Ishikawa (cell line): ENCODE measurements at regions not wholly inside any gene's neighbourhood (a gene's known extent, or its start where the extent isn't known, plus 50 kb on each side); places are given as distances from the start of the nearest gene placed in this dataset.

Source experiments
- CEBPB ChIP-seq: IDR thresholded peaks from 2 replicates; pipeline ENCODE4 v1.6.1; 2012
- CREB1 ChIP-seq: IDR thresholded peaks from 2 replicates; pipeline ENCODE4 v1.6.1; 2012; ENCODE audit warnings: low read depth
- EGR1 ChIP-seq: IDR thresholded peaks from 2 replicates; pipeline ENCODE4 v1.6.1; 2012
- EP300 ChIP-seq: IDR thresholded peaks from 2 replicates; pipeline ENCODE4 v1.6.1; 2012; ENCODE audit warnings: borderline replicate concordance
- FOXM1 ChIP-seq: IDR thresholded peaks from 2 replicates; pipeline ENCODE4 v1.6.1; 2012; ENCODE audit warnings: low read depth, borderline replicate concordance
- NFIC ChIP-seq: IDR thresholded peaks from 2 replicates; pipeline ENCODE4 v1.6.1; 2012
- RAD21 ChIP-seq: IDR thresholded peaks from 2 replicates; pipeline ENCODE4 v1.6.1; 2012; ENCODE audit warnings: low read depth
- TAF1 ChIP-seq: IDR thresholded peaks from 2 replicates; pipeline ENCODE4 v1.6.1; 2012; ENCODE audit warnings: low read depth, mild to moderate bottlenecking
- TCF12 ChIP-seq: IDR thresholded peaks from 2 replicates; pipeline ENCODE4 v1.6.1; 2012; ENCODE audit warnings: low read depth
- TEAD4 ChIP-seq: IDR thresholded peaks from 2 replicates; pipeline ENCODE4 v1.6.1; 2012
- YY1 ChIP-seq: IDR thresholded peaks from 2 replicates; pipeline ENCODE4 v1.6.1; 2012; ENCODE audit warnings: low read depth
- ZBTB7A ChIP-seq: IDR thresholded peaks from 2 replicates; pipeline ENCODE4 v1.6.1; 2012; ENCODE audit warnings: low read depth
- TF ChIP-seq, protein P1 (sequence below): IDR thresholded peaks from 2 replicates; pipeline ENCODE4 v1.6.1; 2012; ENCODE audit warnings: low read depth, mild to moderate bottlenecking
- TF ChIP-seq, protein P2 (sequence below): IDR thresholded peaks from 2 replicates; pipeline ENCODE4 v1.6.1; 2012
- TF ChIP-seq, protein P3 (sequence below): IDR thresholded peaks from 2 replicates; pipeline ENCODE4 v1.6.1; 2012

DNA sequence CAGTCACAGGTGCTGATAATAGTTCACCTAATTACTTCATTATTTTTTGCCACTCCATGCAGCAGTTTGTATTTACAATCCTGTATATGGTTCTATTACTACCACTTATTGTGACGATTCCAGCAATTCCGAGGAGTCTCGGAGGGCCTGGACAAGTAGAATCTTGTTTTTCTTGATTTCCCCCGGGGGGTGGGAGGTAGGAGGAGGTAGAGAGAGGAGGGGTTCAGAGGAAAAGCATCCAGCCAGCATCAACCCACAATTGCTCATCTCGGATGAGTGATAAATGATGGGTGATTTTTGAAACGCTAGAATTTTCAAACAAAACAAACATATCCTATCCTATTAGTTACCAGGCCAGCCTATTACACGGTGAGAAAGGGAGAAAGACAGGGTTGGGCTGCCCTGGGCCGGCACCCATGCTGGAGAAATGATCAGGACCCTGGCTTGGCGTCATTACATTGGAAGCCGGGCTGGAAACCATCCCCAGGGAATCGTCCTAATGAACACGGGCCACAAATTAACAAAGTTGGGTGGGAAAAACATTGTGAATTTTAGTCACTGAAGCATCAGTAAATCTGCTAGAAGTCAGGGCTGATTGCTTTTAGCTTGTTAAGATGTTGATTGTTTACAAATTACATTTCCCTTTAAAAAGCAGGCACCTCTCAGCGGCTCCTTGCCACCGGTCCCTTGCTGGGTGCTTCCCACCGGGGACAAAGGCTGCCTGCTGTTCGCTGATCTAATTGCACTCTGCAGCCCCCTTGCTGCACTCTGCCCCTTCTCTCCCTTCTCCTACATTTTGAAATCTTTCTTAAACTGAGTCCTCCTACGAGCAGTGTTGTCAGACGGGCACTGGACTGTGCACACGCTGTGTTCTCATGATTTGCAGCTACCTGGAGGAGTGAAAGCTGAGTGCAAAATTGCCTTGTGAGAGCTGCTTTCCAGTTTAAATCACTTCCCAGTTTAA is 95.5 kb downstream of the FAM204A start:
- TF ChIP-seq FOXM1 = no peak
- no peak for TF ChIP-seq TEAD4
- TF ChIP-seq EP300 = no peak
- TF ChIP-seq, protein P1, sequence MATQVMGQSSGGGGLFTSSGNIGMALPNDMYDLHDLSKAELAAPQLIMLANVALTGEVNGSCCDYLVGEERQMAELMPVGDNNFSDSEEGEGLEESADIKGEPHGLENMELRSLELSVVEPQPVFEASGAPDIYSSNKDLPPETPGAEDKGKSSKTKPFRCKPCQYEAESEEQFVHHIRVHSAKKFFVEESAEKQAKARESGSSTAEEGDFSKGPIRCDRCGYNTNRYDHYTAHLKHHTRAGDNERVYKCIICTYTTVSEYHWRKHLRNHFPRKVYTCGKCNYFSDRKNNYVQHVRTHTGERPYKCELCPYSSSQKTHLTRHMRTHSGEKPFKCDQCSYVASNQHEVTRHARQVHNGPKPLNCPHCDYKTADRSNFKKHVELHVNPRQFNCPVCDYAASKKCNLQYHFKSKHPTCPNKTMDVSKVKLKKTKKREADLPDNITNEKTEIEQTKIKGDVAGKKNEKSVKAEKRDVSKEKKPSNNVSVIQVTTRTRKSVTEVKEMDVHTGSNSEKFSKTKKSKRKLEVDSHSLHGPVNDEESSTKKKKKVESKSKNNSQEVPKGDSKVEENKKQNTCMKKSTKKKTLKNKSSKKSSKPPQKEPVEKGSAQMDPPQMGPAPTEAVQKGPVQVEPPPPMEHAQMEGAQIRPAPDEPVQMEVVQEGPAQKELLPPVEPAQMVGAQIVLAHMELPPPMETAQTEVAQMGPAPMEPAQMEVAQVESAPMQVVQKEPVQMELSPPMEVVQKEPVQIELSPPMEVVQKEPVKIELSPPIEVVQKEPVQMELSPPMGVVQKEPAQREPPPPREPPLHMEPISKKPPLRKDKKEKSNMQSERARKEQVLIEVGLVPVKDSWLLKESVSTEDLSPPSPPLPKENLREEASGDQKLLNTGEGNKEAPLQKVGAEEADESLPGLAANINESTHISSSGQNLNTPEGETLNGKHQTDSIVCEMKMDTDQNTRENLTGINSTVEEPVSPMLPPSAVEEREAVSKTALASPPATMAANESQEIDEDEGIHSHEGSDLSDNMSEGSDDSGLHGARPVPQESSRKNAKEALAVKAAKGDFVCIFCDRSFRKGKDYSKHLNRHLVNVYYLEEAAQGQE = no peak
- TF ChIP-seq NFIC = no peak
- TF ChIP-seq TCF12 = no peak
- no peak for TF ChIP-seq ZBTB7A
- TF ChIP-seq RAD21 = no peak
- no peak for TF ChIP-seq EGR1
- TF ChIP-seq, protein P2, sequence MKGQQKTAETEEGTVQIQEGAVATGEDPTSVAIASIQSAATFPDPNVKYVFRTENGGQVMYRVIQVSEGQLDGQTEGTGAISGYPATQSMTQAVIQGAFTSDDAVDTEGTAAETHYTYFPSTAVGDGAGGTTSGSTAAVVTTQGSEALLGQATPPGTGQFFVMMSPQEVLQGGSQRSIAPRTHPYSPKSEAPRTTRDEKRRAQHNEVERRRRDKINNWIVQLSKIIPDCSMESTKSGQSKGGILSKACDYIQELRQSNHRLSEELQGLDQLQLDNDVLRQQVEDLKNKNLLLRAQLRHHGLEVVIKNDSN = no peak
- no peak for TF ChIP-seq YY1
- TF ChIP-seq, protein P3, sequence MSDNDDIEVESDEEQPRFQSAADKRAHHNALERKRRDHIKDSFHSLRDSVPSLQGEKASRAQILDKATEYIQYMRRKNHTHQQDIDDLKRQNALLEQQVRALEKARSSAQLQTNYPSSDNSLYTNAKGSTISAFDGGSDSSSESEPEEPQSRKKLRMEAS = no peak
- no peak for TF ChIP-seq CREB1
- no peak for TF ChIP-seq TAF1
- TF ChIP-seq CEBPB = no peak

DNA sequence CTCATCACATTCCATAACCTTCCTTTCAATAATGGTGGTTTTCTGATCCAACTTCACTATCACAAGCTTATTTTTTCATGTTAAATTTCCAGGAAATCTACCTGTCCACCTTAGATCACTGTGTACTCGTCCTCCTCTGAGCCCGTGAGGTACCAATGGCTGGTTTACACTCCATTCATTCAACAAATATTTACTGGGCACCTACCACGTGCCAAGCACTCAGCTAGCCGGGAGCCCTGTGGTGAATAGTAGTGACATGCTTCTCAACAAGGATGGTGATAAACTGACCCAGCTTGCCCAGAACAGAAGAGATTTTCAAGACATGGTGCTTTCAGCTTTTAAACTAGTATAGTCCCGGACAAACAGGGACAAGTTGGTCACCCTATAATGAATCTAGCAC is 98.2 kb downstream of the FAM204A start:
- TF ChIP-seq FOXM1 = no peak
- TF ChIP-seq NFIC = no peak
- TF ChIP-seq YY1 = no peak
- TF ChIP-seq EGR1 = no peak

DNA sequence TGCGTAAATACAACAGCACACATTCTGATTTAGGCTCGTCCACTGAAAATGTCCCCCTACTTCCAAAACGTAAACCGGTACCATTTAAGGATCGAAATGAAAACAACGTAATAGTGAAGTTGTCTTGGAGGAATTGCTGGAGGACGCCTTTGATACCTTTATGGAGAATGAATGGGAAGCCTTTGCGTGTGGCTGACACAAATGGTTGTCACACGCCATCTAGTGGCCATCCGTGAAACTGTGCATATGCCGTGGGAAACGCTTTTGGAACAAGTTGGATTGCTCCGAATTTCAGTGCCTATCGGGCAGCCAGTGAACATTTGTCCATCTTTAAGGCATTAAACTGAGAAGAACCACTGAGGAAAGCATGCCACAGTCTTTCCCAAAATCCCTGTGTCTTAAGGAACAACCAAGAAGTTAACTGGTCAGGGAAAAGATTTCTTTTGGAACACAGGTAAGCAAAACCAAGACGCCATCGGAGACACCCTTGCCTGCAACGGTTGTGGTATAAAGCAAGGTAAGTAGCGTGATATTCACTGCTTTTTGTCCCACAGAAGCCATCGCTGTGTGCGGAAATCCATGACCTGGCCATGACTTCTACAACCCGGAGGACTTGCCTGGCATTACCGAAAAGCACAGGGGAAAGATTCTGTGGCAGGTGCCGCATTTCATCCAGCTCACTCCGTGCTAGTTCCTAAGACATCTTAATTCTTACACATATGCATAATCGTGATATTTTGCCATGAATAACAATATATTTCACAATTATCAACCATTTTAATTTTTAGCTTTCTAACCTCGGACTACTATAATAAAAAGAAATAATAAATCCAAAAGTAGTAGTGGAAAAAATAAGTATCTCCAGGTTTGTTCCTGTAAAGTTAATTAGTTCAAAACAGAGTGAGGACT is 100.6 kb downstream of the FAM204A start:
- no peak for TF ChIP-seq EP300
- peak; percentile 98 for TF ChIP-seq RAD21
- TF ChIP-seq EGR1 = no peak
- no peak for TF ChIP-seq FOXM1
- TF ChIP-seq TAF1 = no peak
- TF ChIP-seq, protein P3 = no peak
- TF ChIP-seq, protein P2 = no peak
- TF ChIP-seq CREB1 = no peak

DNA sequence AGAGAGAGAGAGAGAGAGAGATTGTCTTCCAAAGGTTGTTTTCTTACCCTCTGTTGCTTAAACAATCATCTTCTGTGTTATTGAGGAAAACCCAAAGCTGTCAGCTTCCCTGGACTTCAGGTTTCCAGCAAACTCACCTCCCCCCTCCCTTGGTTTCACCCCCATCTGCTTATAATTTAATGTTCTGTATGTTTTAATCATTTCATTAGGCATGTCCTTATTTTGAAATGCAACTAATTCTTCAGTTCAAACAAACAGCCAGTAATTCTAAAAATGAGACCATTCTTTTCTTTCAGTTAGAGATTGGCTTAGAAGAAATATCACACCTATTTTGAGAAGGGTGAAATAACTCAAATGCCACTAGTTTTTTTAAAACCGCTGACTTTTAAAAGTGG is 102.9 kb downstream of the FAM204A start:
- TF ChIP-seq, protein P2 = no peak

DNA sequence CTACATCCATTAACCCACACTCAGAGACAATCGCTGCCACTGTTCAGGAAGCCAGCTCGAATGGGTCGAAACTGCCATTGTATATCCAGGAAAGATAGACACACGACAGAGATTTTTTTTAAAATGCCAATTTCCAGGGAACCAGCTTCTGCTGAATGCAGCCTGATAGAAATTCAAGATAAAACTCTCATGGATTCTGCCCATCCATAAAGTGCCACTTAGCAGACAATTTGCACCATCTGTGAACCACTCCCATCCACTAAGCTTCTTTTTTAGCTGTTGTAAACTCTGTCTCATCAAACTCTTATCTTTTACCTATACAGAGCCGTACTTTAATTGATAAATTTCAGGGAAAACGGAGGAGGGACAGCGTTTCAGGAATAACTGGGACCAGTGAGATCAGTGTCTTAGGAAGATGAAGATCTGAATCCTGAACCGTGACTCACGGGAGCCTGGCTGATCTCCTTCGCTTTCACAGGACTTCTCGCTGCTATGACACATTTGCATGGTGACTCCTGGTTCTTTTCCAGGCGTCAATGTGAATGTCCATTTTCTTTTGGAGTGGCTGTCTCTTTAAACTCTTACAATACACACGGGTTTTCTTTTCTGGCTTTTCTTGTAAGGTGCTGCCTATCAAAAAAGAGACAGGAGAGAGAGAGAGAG is 103.4 kb downstream of the FAM204A start:
- TF ChIP-seq, protein P2 = no peak
- TF ChIP-seq EGR1 = no peak
- no peak for TF ChIP-seq RAD21
- TF ChIP-seq, protein P1 = no peak
- no peak for TF ChIP-seq TAF1
- no peak for TF ChIP-seq CEBPB
- TF ChIP-seq EP300 = no peak
- no peak for TF ChIP-seq FOXM1
- TF ChIP-seq ZBTB7A = no peak
- no peak for TF ChIP-seq TEAD4
- no peak for TF ChIP-seq CREB1
- TF ChIP-seq YY1 = no peak
- TF ChIP-seq, protein P3 = no peak
- TF ChIP-seq NFIC = no peak
- TF ChIP-seq TCF12 = no peak
